ENCODE measurements at regions not wholly inside any gene's neighbourhood (a gene's known extent, or its start where the extent isn't known, plus 50 kb on each side); places are given as distances from the start of the nearest gene placed in this dataset.

GRCh38 chr4:160831165-160831922 is 1332.5 kb downstream of the FSTL5 start:
- no peak for DNase-seq (ENCODE audit: low read depth in 2 of 2)

- no peak for DNase-seq (ENCODE audit: low read depth in 2 of 2)
Observed at GRCh38 chr4:160835789-160836188, 1328.0 kb downstream of the FSTL5 start.

- no peak for DNase-seq (ENCODE audit: low read depth in 2 of 2)
Observed at GRCh38 chr4:160836431-160836830, 1327.4 kb downstream of the FSTL5 start.

- DNase-seq (ENCODE audit: low read depth in 2 of 2): no peak
Observed at GRCh38 chr4:160846121-160846520, 1317.7 kb downstream of the FSTL5 start.

- DNase-seq (ENCODE audit: low read depth in 2 of 2): no peak
Observed at GRCh38 chr4:160847228-160847627, 1316.6 kb downstream of the FSTL5 start.

GRCh38 chr4:160848489-160848888 is 1315.3 kb downstream of the FSTL5 start:
- DNase-seq (ENCODE audit: low read depth in 2 of 2): no peak

- DNase-seq (ENCODE audit: low read depth in 2 of 2): no peak
Observed at GRCh38 chr4:160848901-160849760, 1314.7 kb downstream of the FSTL5 start.

- DNase-seq (ENCODE audit: low read depth in 2 of 2): no peak
Observed at GRCh38 chr4:160864253-160864652, 1299.5 kb downstream of the FSTL5 start.

GRCh38 chr4:160869899-160870298 is 1293.9 kb downstream of the FSTL5 start:
- no peak for DNase-seq (ENCODE audit: low read depth in 2 of 2)

- DNase-seq (ENCODE audit: low read depth in 2 of 2): no peak
Observed at GRCh38 chr4:160872491-160872890, 1291.3 kb downstream of the FSTL5 start.

GRCh38 chr4:160877087-160877790 is 1286.6 kb downstream of the FSTL5 start:
- no peak for DNase-seq (ENCODE audit: low read depth in 2 of 2)

- no peak for DNase-seq (ENCODE audit: low read depth in 2 of 2)
Observed at GRCh38 chr4:160880180-160880579, 1283.6 kb downstream of the FSTL5 start.

GRCh38 chr4:160887668-160888067 is 1276.1 kb downstream of the FSTL5 start:
- DNase-seq (ENCODE audit: low read depth in 2 of 2): no peak

GRCh38 chr4:160894128-160894527 is 1269.7 kb downstream of the FSTL5 start:
- DNase-seq (ENCODE audit: low read depth in 2 of 2): no peak

GRCh38 chr4:160894809-160895208 is 1269.0 kb downstream of the FSTL5 start:
- DNase-seq (ENCODE audit: low read depth in 2 of 2): no peak

- DNase-seq (ENCODE audit: low read depth in 2 of 2): no peak
Observed at GRCh38 chr4:160927311-160927710, 1236.5 kb downstream of the FSTL5 start.

GRCh38 chr4:160928482-160928881 is 1235.3 kb downstream of the FSTL5 start:
- DNase-seq (ENCODE audit: low read depth in 2 of 2): no peak

- DNase-seq (ENCODE audit: low read depth in 2 of 2): no peak
Observed at GRCh38 chr4:160947653-160948052, 1216.1 kb downstream of the FSTL5 start.

GRCh38 chr4:160956875-160957274 is 1206.9 kb downstream of the FSTL5 start:
- no peak for DNase-seq (ENCODE audit: low read depth in 2 of 2)

- no peak for DNase-seq (ENCODE audit: low read depth in 2 of 2)
Observed at GRCh38 chr4:160969925-160970324, 1193.9 kb downstream of the FSTL5 start.

- no peak for DNase-seq (ENCODE audit: low read depth in 2 of 2)
Observed at GRCh38 chr4:160980091-160980490, 1183.7 kb downstream of the FSTL5 start.

- DNase-seq (ENCODE audit: low read depth in 2 of 2): no peak
Observed at GRCh38 chr4:160981083-160981482, 1182.7 kb downstream of the FSTL5 start.
